Lower leg skin (tissue), 3 donors: ENCODE measurements at regions not wholly inside any gene's neighbourhood (a gene's known extent, or its start where the extent isn't known, plus 50 kb on each side); places are given as distances from the start of the nearest gene placed in this dataset.

ENCODE experiments used
- CTCF ChIP-seq, 3 donors: fragments of 450-650 bp; IDR thresholded peaks; one replicate each; pipeline ENCODE4 v1.5.1; 2016; ENCODE audit warnings: antibody characterized with exemption in 3 of 3, mild to moderate bottlenecking in 3 of 3, moderate library complexity in 2 of 3
- POLR2A ChIP-seq, 2 donors: fragments of 450-650 bp; IDR thresholded peaks; one replicate each; pipeline ENCODE4 v1.6.1; 2016 to 2017; ENCODE audit warnings: antibody characterized with exemption in 2 of 2, mild to moderate bottlenecking in 1 of 2, moderate library complexity in 1 of 2

- TF ChIP-seq CTCF (IDR thresholded peaks at IDR 0.05) = no peak
- TF ChIP-seq POLR2A (IDR thresholded peaks at IDR 0.05) = no peak
Measured at GRCh38 chr9:107541523-107541922, 52.0 kb upstream of the KLF4 start.
